SK-N-DZ (cell line): ENCODE measurements at regions not wholly inside any gene's neighbourhood (a gene's known extent, or its start where the extent isn't known, plus 50 kb on each side); places are given as distances from the start of the nearest gene placed in this dataset.

Source experiments
- DNase-seq: peaks from one replicate; pipeline ENCODE4 v3.0.0-alpha.2; 2015; ENCODE audit warnings: low spot score

DNA sequence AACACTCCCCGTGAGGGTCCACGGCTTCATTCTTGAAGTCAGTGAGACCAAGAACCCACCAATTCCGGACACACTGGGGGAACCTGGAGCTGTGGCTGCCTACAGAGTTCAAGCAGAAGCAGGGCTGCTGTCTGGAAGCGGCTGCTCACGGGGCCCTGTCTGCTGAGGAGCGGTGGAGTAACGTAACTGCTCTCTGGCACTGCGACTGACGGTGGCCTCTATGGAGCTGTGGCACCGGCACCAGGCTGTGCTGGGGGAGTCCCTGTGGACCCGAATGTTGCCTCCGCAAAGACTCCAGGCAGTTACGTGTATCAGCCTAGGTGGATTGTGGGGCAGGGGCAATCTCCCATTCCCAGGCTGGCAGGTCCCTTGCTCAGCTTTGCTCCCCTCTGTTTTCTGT, 703.3 kb upstream of the FRG1 start:
- DNase-seq, result no peak

DNA sequence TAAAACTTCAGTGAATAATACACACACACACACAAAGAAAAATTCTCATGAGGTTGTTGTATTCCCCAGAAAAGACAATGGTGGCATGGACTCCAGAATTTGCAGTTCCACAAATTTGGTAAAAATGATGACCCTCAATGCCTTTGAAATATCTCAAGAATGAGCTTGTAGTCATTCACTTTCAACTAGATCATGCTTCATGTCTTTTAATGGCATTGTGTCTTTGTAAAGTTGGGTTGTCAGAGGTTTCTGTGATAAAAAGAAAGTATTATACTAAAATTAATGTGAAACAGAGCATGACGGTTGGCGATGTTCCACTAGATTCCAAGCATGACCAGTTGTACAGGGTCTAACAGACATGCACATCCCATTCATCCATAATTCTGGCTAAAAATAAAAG, 685.0 kb upstream of the FRG1 start:
- no peak for DNase-seq

DNA sequence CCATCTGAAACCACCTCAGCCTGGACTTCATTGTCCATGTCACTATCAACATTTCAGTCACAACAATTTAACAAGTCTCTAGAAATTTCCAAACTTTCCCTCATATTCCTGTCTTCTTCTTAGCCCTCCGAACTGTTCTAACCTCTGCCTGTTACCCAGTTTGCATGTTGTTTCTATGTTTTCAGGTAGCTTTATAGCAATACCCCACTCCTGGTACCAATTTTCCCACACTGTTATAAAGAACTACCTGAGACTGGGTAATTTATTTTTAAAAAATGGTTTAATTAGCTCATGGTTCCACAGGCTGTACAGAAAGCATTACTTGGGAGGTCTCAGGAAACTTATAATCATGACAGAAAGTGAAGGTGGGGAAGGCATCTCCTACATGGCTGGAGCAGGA, 679.2 kb upstream of the FRG1 start:
- no peak for DNase-seq

DNA sequence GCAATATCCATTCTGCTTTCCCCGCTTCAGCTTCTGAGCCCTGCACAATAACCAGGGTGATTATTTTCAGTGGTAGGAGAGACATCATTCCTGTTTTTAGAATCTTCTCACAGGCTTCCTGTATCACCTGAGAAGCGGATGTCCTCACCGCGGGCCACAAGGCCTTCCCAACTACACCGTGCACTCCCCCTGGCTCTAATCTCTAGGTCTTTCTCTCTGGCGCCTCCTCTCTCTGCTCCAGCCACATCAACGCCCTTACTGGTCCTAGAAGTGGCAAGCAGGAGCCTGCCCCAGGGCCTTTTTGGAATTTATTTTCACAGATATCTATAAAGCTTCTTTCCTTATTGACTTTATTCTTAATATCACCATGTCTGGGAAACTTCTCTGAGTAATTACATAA, 675.2 kb upstream of the FRG1 start:
- DNase-seq, result no peak

DNA sequence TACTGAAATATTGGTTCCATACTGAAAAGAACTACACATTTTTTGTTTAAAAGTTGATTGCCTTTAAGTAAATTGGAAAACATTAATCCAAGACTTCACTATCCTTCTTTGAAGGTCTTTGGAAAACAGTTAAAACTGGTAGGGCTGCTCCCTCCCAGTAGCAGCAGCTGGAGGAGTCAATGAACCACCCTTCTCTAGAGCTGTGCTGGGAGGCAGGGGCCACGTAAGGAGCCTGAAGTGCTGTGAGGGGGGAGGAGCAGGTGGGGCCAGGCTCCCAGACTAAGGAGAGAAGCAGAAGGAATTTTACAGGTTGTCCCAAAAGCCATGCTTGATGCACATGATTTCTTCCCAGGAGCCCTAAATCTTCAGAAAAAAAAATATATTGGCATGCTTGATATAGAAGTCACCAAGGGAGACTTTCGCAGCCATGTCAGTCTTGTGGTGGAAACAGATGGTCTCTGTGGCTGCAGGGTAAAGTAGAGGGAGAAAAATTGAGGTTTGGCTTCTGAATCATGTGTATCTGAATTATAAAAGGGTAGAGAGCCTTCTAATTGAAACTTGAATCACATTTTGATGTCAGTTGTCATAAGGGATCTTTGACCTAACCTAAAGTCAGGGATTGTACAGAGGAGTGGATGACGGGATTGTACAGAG, 673.2 kb upstream of the FRG1 start:
- no peak for DNase-seq

DNA sequence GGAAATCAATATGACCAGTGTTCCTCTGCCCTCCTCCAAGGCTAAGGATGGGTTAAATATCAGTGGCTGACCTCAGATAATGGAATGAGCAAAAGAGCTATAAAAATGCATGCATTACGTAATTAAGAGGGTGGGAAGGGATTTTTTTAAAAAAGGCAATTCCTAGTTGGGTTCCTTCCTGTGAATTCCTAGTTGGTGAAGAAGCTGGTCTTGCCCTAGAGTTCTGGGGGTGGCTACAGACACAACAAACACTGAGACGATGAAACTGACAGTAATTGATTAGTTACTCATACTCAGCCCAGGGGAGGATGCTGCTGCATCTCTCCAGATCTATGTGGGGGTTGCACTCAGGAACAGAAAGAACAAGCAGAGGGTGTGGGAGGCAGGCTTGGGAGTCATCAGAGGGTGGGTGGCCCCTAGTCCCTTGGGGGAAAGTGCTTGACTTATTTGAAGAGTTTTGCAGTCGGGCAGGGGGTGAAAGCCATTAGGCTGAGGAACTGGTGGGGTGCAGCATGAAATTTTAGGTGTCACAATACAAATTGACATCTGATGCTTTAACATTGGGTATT, 662.0 kb upstream of the FRG1 start:
- DNase-seq, result no peak

DNA sequence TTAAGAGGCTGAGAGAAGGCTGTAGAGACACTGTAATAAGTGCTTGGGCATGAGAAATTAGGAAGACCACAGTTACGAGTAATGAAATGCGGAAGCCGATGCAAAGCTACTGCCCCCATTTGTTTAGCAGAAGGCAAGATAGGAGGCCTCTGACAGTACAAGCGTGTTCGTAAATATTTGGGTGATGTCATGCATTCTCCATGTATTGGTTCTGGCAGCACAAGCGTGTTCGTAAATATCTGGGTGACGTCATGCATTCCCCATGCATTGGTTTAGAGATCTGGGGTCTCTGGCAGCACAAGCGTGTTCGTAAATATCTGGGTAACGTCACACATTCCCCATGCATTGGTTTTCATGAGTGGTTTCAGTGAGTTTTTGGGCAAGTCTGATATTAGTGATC, 661.5 kb upstream of the FRG1 start:
- no peak for DNase-seq

DNA sequence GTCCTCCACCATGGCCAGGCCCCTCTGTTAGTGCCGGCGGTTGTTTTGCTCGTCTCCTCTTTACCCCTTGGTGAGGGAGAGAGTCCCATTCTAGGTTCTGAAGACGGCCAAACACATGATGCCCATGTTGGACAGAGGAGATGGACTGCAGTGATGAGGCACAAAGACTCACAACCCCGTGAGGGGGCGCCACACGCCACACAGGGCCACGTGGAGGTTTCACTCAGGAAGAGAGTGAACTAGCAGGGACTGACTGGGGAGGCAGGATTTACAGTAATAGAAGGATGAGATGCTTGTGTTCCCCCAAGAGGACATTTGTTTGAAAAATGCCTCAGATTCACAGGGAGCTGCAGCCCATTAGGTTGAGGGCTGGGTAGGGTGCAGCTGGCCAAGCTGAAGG, 655.3 kb upstream of the FRG1 start:
- no peak for DNase-seq

DNA sequence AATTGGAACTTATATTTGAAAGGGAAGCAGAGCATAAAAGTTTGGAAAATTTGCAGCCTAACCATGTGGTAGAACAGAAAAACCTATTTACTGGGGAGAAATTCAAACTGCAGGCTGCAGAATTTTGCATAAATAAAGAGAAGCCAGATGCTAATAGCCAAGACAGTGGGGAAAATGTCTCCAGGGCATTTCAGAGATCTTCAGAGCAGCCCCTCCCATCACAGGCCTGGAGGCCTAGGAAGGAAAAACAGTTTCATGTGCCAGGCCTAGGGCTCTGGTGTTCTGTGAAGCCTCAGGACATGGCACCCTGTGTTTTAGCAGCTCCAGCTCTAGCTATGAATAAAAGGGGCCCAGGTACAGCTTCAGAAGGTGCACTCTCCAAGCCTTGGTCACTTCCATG, 648.7 kb upstream of the FRG1 start:
- no peak for DNase-seq

DNA sequence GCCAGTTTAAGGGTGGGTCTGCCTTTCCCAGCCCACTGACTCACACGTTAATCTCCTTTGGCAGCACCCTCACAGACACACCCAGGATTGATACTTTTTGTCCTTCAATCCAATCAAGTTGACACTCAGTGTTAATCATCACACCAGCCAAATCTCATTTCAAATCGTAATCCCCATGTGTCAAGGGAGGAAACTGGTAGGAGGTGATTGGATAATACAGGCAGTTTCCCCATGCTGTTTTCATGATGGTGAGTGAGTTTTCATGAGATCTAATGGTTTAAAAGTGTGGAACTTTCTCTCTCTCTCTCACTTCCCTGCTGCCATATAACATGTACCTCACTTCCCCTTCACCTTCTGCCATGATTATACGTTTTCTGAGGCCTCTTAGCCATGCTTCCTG, 647.2 kb upstream of the FRG1 start:
- no peak for DNase-seq

DNA sequence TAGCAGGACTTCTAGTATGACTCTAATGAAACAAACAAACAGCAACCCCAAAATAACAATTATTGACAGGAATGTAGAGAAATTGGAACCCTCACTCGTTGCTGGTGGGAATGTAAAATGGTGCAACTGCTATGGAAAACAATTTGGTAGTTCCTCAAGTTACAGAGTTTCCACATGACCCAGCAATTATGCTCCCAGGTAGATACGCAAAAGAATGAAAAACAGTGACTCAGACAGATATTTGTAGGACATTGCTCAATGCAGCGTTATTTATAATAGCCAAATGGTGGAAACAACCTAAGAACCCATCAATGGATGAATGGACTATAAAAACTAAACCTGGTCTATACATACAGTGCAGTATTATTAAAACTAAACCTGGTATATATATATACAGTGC, 646.1 kb upstream of the FRG1 start:
- DNase-seq, result no peak

DNA sequence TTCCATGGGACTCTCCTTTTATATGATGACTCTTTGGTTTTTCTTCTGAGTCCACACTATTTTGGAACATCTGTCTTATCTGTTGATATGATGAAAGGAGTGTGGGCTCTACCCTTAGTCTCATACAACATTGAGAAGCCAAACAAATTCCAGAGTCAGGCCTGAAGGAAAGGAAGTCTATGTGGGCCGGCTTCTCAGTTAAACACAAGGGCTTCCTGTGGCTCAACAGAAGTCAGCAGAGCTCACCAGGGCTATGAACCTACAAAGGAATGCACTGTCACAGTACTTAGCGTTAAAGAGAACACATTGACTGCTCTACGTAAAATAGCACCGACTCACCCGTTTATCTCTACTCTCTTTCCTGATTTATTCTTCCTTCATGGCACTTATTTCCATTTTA, 641.0 kb upstream of the FRG1 start:
- no peak for DNase-seq

DNA sequence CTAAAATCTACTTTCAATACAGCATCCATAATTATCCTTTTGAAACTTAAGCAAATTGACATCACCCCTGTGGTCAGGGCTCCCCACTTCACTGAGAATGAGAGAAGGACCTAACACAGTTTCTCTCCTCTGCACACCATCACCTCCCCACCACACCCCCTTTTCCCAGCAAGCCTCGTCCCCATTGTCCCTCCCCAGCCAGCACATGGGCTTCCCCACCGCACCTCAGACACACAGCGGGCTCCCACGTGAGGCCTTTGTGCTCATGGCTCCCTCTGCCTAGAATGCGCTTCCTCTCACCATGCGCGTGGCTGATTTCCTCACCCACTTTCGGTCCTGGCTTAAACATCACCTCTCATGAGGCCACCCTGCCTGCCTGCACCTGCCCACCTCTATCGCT, 639.0 kb upstream of the FRG1 start:
- no peak for DNase-seq

DNA sequence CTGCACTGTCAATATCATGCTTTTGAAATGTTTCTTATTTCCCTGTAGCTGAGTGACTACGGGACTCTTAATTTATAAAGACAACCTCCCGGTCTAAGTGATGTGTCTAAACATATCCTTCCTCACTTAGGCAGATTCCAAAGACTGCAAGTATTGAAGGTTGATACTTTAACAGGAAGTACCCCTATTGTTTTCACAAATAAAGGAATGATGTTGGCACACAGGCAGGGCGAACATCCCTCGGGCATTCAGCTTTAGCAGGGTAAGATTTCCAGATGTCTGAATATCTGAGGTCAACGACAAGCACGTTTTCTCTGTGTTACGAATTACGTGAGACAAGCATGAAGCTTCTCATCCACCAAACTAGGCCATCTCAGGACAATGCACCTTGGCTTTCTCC, 638.0 kb upstream of the FRG1 start:
- DNase-seq, result no peak

DNA sequence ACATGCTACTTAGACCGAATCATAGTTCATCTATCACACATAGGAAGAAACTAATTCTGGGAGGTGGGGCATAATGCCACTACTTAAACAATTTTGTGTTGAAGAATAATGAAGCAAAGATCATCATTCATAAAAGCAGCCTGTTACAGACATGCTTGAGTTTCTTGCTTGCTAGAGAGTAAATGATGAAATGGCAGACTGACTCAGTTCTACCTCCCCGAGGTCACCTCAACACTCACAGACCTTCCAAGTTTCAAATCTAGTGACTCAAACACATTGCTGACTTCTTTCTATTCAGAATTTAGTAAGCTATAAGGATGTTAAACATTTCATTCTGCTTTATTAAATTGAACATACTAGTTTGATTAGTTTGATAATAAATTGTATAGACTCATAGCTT, 636.5 kb upstream of the FRG1 start:
- no peak for DNase-seq

DNA sequence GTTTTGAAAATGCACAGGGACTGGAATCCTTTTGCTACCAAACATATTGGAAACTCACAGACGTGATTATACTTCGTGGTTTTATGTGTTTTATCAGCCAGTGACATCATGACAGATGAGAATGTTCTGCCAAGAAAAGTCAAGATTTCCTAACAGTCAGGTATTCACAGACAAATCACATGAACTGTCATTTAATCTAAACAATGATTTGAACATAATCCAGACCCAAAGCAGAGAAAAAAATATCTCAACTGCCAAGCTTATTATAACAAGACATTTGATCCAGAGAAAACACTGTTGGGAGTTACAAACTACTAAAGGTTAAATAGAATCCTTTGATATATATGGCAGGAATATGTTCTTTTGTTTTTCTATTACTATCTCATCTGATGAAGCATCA, 635.9 kb upstream of the FRG1 start:
- peak; percentile 48 for DNase-seq

DNA sequence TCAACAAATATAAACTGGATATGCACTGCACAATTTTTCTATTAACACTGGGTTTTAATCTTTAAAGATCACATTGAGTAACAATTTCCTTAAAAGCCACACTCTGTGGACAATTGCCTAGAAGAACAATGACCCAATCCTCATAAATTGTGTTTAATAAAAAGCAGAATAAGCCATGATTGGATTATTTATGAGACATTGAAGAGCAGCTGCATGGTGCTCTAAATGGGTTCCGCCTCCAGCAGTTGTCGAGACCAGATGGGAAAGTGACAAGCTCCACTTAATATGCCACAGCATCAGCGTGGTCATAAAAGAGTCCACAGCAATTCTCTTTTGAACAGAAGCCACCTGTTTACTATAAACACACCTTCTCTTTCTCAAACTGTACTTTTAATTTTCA, 635.2 kb upstream of the FRG1 start:
- DNase-seq, result peak; percentile 42

DNA sequence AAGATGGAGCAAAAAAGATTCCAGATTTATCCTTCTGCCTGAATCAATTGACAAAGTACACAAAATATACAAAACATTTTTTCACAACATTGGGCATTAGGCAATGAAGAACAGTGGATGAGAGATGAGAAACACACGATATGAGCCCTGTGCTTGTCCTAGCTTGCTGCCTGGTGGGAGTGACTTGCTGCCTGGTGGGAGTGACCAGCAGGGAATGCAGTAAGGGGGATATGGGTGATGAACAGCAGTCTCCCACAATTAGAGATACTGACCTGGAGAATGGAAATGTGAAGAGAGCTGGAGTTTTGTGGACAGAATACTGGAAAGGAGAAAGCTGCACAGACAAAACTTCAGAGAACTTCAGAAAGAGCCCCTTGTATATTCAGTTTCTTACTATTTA, 629.4 kb upstream of the FRG1 start:
- DNase-seq, result no peak

DNA sequence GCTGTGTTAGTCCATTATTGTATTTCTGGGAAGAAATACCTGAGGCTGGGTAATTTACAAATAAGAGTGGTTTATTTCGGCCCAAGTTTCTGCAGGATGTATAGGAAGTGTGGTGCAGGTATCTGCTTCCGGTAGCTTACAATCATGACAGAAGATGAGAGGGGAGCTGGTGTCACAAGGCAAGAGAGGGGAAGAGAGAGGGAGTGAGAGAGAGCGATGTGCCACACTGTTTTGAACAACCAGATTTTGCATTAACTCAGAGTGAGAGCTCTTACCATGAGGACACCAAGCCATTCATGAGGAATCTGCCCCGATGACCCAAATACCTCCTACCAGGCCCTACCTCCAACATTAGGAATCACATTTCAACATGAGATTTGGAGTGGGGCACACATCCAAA, 627.6 kb upstream of the FRG1 start:
- DNase-seq, result no peak

DNA sequence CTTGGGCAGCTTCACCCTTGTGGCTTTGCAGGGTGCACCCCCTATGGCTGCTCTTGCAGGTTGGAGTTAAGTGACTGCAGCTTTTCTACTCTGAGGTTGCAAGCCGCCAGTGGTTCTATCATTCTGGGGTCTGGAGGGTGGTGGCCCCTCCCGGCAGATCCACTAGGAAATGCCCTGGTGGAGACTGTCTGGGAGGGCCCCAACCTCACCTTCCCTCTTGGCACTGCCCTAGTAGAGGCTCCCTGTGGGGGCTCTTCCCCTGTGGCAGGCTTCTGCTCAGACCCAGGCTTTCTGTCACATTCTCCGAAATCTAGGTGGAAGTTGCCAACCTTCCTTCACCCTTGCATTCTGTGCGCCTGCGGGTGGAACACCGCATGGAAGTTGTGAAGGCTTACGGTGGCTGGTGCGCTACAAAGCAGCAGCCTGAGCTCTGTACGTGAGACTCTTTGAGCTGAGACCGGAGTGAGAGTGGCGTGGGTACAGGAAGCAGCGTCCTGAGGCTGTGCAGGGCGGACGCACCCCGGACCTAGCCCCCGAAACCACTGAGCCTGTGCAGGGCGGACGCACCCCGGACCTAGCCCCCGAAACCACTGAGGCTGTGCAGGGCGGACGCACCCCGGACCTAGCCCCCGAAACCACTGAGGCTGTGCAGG, 626.7 kb upstream of the FRG1 start:
- DNase-seq, result no peak

DNA sequence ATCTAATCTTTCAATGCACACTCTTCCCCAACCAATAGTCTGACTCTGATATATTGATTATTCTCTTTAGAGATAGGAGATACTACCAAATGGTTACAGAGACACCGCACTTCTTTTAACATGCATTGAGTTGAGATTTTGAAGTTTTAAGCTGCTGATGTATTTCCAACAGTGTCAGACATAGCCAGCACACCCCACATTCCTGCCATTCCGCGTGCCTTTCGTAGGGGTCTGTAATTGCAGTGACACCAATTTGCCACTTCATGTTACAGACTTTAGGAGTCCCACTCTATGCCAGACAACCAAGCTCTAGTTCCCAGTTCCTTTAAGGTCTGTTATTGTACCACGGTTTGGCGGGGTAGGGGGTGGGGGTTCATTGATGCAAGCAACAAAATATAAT, 618.2 kb upstream of the FRG1 start:
- DNase-seq, result no peak

DNA sequence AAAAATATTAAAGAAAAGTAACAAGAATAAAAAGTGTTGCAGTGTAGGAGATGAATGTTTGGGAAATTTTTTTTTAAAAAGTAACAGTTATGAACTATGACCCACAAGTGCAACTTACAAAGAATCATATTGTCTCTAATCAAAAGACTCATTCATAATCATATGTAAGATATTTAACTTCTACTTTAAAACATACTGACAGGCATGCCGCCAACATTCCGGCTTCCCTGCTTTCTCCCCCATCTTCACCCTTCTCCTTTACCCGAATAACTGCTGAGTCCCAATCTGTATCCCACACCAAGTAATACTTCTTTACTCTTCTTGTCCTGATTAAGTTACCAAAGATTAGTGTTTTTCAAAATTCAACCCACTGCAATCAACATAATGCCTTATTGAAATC, 598.8 kb upstream of the FRG1 start:
- DNase-seq, result no peak

DNA sequence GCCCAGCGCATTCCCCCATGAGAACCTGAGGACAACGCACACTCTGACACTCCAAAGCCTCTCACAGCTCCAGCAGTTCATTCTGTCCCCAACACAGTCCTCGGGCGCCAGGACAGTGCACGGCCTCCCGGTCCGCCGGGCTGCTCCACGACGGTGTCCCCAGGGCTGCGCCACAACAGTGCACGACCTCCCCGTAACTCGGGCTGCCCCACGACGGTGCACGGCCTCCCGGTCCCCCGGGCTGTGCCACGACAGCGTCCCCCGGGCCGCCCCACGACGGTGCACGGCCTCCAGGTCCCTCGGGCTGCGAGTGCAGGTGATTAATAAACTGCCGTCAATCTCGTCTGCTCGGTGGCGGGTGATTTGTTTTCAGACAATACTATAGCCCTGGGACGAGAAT, 585.1 kb upstream of the FRG1 start:
- no peak for DNase-seq

DNA sequence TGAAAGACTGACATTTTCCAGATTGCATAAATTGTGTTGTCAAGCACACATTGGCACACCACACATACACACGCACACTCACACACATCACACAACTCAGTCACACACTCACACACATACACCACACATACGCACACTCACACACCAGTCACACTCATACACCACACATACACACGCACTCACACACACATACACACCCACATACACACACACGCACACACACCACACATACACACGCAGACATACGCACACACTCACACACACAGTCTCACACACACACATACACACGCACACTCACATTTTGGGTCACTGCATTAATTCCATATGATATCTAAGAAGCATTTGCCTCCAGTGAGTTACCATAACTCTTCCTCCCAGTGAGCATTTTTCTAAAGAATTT, 578.3 kb upstream of the FRG1 start:
- no peak for DNase-seq
